OCI-LY7 (cell line): ENCODE measurements at regions not wholly inside any gene's neighbourhood (a gene's known extent, or its start where the extent isn't known, plus 50 kb on each side); places are given as distances from the start of the nearest gene placed in this dataset.

Experiments
- BruUV-seq: library from RNA; stranded (reverse); fragments of 400-500 nt; replicated peaks from 2 replicates; lab custom pipeline; 2021; lab: Mats Ljungman, UMichigan
- CTCF ChIA-PET: fragments of 300-600 bp; sonication (Branson Sonifier 250); formaldehyde crosslinking; loops from one replicate; lab custom pipeline; 2022; ENCODE audit warnings: antibody characterized with exemption; ENCODE audit not compliant: unreplicated experiment; lab: Charles Lee
- POLR2A ChIA-PET: fragments of 300-600 bp; sonication (Branson Sonifier 250); formaldehyde crosslinking; loops from one replicate; lab custom pipeline; 2022; ENCODE audit warnings: antibody characterized with exemption; lab: Charles Lee
- DNase-seq: peaks from one replicate; pipeline ENCODE4 v3.0.0-alpha.2; 2015; ENCODE audit warnings: low spot score
- H2AFZ ChIP-seq: fragments of 200-600 bp; sonication (generic), shearing (Covaris generic); 2 replicates; pipeline ENCODE4 v1.6.1; 2014; ENCODE audit warnings: mild to moderate bottlenecking, antibody characterized with exemption, low read length, moderate library complexity
- H3K27ac ChIP-seq: fragments of 200-600 bp; sonication (generic); 2 replicates; pipeline ENCODE4 v1.5.1; 2014; ENCODE audit warnings: mixed run types, low read depth, mild to moderate bottlenecking, moderate library complexity, low read length, inconsistent platforms; ENCODE audit not compliant: poor library complexity, severe bottlenecking
- H3K36me3 ChIP-seq: fragments of 200-600 bp; sonication (generic); 2 replicates; pipeline ENCODE4 v1.6.1; 2014; ENCODE audit warnings: mild to moderate bottlenecking, antibody characterized with exemption, low read length, moderate library complexity, mixed read lengths; ENCODE audit not compliant: insufficient read depth
- H3K4me1 ChIP-seq: fragments of 200-600 bp; sonication (generic); 2 replicates; pipeline ENCODE4 v1.5.1; 2014; ENCODE audit warnings: mild to moderate bottlenecking, low read length; ENCODE audit not compliant: insufficient read depth, poor library complexity, severe bottlenecking
- H3K4me2 ChIP-seq: fragments of 200-600 bp; sonication (generic); 2 replicates; pipeline ENCODE4 v1.6.1; 2014; ENCODE audit warnings: mild to moderate bottlenecking, low read length
- H3K4me3 ChIP-seq: fragments of 200-600 bp; sonication (generic); 2 replicates; pipeline ENCODE4 v1.5.1; 2014; ENCODE audit warnings: mild to moderate bottlenecking, low read depth, low read length; ENCODE audit not compliant: poor library complexity, severe bottlenecking
- H3K79me2 ChIP-seq: fragments of 200-600 bp; sonication (generic); 2 replicates; pipeline ENCODE4 v1.6.1; 2016; ENCODE audit warnings: low read depth, mild to moderate bottlenecking, low read length, moderate library complexity, mixed read lengths; ENCODE audit not compliant: insufficient read depth
- H3K9me2 ChIP-seq: fragments of 200-600 bp; sonication (generic); 2 replicates; pipeline ENCODE4 v1.6.1; 2016; ENCODE audit warnings: mild to moderate bottlenecking, low read length, mixed read lengths; ENCODE audit not compliant: insufficient read depth
- H3K9me3 ChIP-seq: fragments of 200-600 bp; sonication (generic); 2 replicates; pipeline ENCODE4 v1.6.1; 2014; ENCODE audit warnings: mild to moderate bottlenecking, mixed run types, low read length, mixed read lengths
- H4K20me1 ChIP-seq: fragments of 200-600 bp; sonication (generic); 2 replicates; pipeline ENCODE4 v1.6.1; 2014; ENCODE audit warnings: mild to moderate bottlenecking, antibody characterized with exemption, low read length, moderate library complexity, mixed read lengths; ENCODE audit not compliant: insufficient read depth
- CTCF ChIP-seq: fragments of 200-600 bp; sonication (generic); conservative IDR thresholded peaks from 2 replicates; pipeline ENCODE4 v1.5.1; 2014; ENCODE audit warnings: mild to moderate bottlenecking, antibody characterized with exemption, low read length, moderate library complexity, mixed read lengths
- EZH2phosphoT487 ChIP-seq: fragments of 200-600 bp; sonication (generic); IDR thresholded peaks from 2 replicates; pipeline ENCODE4 v1.6.1; 2018; ENCODE audit warnings: low read depth, borderline replicate concordance, mild to moderate bottlenecking, mixed run types, antibody characterized with exemption, low read length, moderate library complexity, mixed read lengths
- intact Hi-C: fragments of 100-400 bp; cut with micrococcal nuclease; formaldehyde crosslinking; loops from one replicate; pipeline ENCODE4 v1.10.0; 2022; ENCODE audit not compliant: unreplicated experiment

DNA sequence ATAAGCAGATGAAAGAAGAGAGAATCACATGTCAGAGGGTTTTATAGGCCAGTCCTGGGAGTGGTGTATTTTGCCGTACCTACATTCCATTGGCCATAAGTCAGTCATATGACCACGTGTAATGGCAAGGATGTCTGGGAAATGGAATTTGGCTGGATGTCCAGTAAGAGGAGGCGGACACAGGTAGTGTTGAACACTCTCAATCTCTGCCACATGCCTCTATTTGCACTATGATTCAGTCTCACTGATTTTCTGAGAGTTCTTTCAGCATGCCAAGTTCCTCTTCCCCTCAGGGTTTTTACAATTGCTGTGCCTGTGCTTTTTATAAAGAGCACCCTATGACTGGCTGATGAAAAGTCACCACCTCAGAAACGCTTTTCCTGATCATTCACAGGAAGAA is 164.2 kb upstream of the GPR101 start:
- no peaks in the 10 kb centered on the region for H3K4me1 ChIP-seq
- intact Hi-C loops: no loop called here
- H4K20me1 ChIP-seq: no peaks in the 10 kb centered on the region
- CTCF ChIA-PET: no interaction called here
- TF ChIP-seq CTCF: no peak
- no peak for TF ChIP-seq EZH2phosphoT487
- H3K79me2 ChIP-seq: no peaks in the 10 kb centered on the region
- no peaks in the 10 kb centered on the region for H3K9me3 ChIP-seq
- no peak overlapping the region for H3K4me3 ChIP-seq
- H3K27ac ChIP-seq: no peak overlapping the region
- H2AFZ ChIP-seq: no peak overlapping the region
- no peaks in the 10 kb centered on the region for H3K36me3 ChIP-seq
- POLR2A ChIA-PET: no interaction called here
- H3K4me2 ChIP-seq: no peak overlapping the region
- DNase-seq: no peak
- H3K9me2 ChIP-seq: no peaks in the 10 kb centered on the region
- no TSS peak for BruUV-seq

- Histone ChIP-seq H4K20me1 (no peaks in the 10 kb centered on the region), H3K4me1 (no peaks in the 10 kb centered on the region), H2AFZ (no peak overlapping the region), H3K4me2 (no peak overlapping the region), H3K4me3 (no peak overlapping the region), H3K36me3 (no peaks in the 10 kb centered on the region), H3K79me2 (no peaks in the 10 kb centered on the region), H3K9me3 (no peaks in the 10 kb centered on the region), H3K27ac (no peak overlapping the region), H3K9me2 (no peaks in the 10 kb centered on the region)
- no peak for DNase-seq
- ChIA-PET POLR2A (no interaction called here), CTCF (no interaction called here)
- no peak for TF ChIP-seq CTCF
- no peak for TF ChIP-seq EZH2phosphoT487
- intact Hi-C loops: no loop called here
- BruUV-seq: no TSS peak
Measured at GRCh38 chrX:137195991-137196390, 162.2 kb upstream of the GPR101 start.

- Histone ChIP-seq H3K36me3 (no peaks in the 10 kb centered on the region), H4K20me1 (no peaks in the 10 kb centered on the region), H3K9me2 (no peaks in the 10 kb centered on the region), H3K27ac (no peak overlapping the region), H3K79me2 (no peaks in the 10 kb centered on the region), H3K9me3 (no peaks in the 10 kb centered on the region), H3K4me3 (no peak overlapping the region), H3K4me1 (no peaks in the 10 kb centered on the region), H3K4me2 (no peak overlapping the region), H2AFZ (no peak overlapping the region)
- BruUV-seq: no TSS peak
- TF ChIP-seq CTCF (no peak), EZH2phosphoT487 (no peak)
- ChIA-PET POLR2A (no interaction called here), CTCF (no interaction called here)
- DNase-seq: no peak
- intact Hi-C loops: no loop called here
Measured at GRCh38 chrX:137195296-137195695, 161.5 kb upstream of the GPR101 start.
